HG02981 (cell line): ENCODE measurements at regions not wholly inside any gene's neighbourhood (a gene's known extent, or its start where the extent isn't known, plus 50 kb on each side); places are given as distances from the start of the nearest gene placed in this dataset.

Source experiments
- ATAC-seq: cut with Tn5 transposase; IDR thresholded peaks from one replicate; pipeline ENCODE4 v1.9.1; 2021; ENCODE audit warnings: mild to moderate bottlenecking, moderate library complexity; ENCODE audit not compliant: unreplicated experiment

GRCh38 chr3:180529778-180530177 lies 72.2 kb upstream of the TTC14 start:
- ATAC-seq, result no peak

GRCh38 chr3:180530276-180530675 lies 71.7 kb upstream of the TTC14 start:
- ATAC-seq, result no peak

GRCh38 chr3:180531303-180532278 lies 70.4 kb upstream of the TTC14 start:
- no peak for ATAC-seq

- no peak for ATAC-seq
Observed at GRCh38 chr3:180534828-180535227, 67.1 kb upstream of the TTC14 start.

- no peak for ATAC-seq
Observed at GRCh38 chr3:180538493-180538892, 63.5 kb upstream of the TTC14 start.

GRCh38 chr3:180543877-180544276 lies 58.1 kb upstream of the TTC14 start:
- ATAC-seq, result no peak

- no peak for ATAC-seq
Observed at GRCh38 chr3:180546863-180547262, 55.1 kb upstream of the TTC14 start.

GRCh38 chr3:180548050-180548449 lies 53.9 kb upstream of the TTC14 start:
- ATAC-seq, result no peak
